ENCODE measurements at regions not wholly inside any gene's neighbourhood (a gene's known extent, or its start where the extent isn't known, plus 50 kb on each side); places are given as distances from the start of the nearest gene placed in this dataset.

- TF ChIP-seq POLR2A (IDR thresholded peaks at IDR 0.05) = no peak
- TF ChIP-seq, protein P1, sequence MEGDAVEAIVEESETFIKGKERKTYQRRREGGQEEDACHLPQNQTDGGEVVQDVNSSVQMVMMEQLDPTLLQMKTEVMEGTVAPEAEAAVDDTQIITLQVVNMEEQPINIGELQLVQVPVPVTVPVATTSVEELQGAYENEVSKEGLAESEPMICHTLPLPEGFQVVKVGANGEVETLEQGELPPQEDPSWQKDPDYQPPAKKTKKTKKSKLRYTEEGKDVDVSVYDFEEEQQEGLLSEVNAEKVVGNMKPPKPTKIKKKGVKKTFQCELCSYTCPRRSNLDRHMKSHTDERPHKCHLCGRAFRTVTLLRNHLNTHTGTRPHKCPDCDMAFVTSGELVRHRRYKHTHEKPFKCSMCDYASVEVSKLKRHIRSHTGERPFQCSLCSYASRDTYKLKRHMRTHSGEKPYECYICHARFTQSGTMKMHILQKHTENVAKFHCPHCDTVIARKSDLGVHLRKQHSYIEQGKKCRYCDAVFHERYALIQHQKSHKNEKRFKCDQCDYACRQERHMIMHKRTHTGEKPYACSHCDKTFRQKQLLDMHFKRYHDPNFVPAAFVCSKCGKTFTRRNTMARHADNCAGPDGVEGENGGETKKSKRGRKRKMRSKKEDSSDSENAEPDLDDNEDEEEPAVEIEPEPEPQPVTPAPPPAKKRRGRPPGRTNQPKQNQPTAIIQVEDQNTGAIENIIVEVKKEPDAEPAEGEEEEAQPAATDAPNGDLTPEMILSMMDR (IDR thresholded peaks at IDR 0.05) = no peak
Observed at GRCh38 chr3:194025119-194025518, 110.8 kb upstream of the HES1 start.
